ENCODE measurements at regions not wholly inside any gene's neighbourhood (a gene's known extent, or its start where the extent isn't known, plus 50 kb on each side); places are given as distances from the start of the nearest gene placed in this dataset.

DNA sequence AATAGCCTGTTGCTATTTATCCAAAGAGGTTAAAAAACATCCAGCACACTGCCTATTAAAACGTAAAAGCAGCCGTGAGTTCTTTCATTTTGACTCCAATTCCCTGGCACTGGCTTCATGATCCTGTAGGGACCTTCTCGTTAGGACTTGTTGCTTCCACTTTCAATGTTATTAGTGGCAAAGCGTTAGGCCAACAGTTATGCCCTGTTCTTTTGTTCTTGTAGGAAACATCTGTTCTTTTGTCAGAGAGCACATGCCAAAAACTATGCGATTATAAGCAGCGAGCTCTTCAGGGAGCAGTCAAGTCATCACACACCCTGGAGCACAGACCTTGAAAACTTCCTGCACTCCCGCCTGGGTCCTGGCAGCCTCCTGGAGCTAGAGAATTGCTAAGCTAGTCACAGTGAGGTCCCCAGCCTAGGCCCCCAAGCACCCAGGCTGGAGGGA lies 609.5 kb upstream of the ARID1B start:
- TF ChIP-seq POLR2A (IDR thresholded peaks at IDR 0.05) = no peak
- TF ChIP-seq, protein P1, sequence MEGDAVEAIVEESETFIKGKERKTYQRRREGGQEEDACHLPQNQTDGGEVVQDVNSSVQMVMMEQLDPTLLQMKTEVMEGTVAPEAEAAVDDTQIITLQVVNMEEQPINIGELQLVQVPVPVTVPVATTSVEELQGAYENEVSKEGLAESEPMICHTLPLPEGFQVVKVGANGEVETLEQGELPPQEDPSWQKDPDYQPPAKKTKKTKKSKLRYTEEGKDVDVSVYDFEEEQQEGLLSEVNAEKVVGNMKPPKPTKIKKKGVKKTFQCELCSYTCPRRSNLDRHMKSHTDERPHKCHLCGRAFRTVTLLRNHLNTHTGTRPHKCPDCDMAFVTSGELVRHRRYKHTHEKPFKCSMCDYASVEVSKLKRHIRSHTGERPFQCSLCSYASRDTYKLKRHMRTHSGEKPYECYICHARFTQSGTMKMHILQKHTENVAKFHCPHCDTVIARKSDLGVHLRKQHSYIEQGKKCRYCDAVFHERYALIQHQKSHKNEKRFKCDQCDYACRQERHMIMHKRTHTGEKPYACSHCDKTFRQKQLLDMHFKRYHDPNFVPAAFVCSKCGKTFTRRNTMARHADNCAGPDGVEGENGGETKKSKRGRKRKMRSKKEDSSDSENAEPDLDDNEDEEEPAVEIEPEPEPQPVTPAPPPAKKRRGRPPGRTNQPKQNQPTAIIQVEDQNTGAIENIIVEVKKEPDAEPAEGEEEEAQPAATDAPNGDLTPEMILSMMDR (IDR thresholded peaks at IDR 0.05) = no peak

Measured in body of pancreas (tissue), 4 donors.